DND-41 (cell line): ENCODE measurements at regions not wholly inside any gene's neighbourhood (a gene's known extent, or its start where the extent isn't known, plus 50 kb on each side); places are given as distances from the start of the nearest gene placed in this dataset.

Experiments
- ATAC-seq: fragments of 200-7000 bp; cut with Tn5 transposase; 3 replicates; pipeline ENCODE4 v1.9.1; 2021; ENCODE audit warnings: low read depth; ENCODE audit not compliant: insufficient read depth
- DNase-seq: peaks from one replicate; pipeline ENCODE4 v3.0.0-alpha.2; 2020
- H2AFZ ChIP-seq: 2 replicates; pipeline ENCODE4 v1.6.0; 2012; ENCODE audit warnings: low read depth, low read length
- H3K27ac ChIP-seq: 2 replicates; pipeline ENCODE4 v1.5.1; 2012; ENCODE audit warnings: low read length, inconsistent platforms
- H3K27me3 ChIP-seq: fragments of 200-600 bp; sonication (generic); 2 replicates; pipeline ENCODE4 v1.6.0; 2012; ENCODE audit warnings: low read length, mild to moderate bottlenecking, inconsistent platforms; ENCODE audit not compliant: insufficient read depth, poor library complexity
- H3K36me3 ChIP-seq: 2 replicates; pipeline ENCODE4 v1.5.1; 2012; ENCODE audit warnings: low read length, inconsistent platforms; ENCODE audit not compliant: insufficient read depth
- H3K4me1 ChIP-seq: 2 replicates; pipeline ENCODE4 v1.5.1; 2012; ENCODE audit warnings: mild to moderate bottlenecking, low read length; ENCODE audit not compliant: insufficient read depth
- H3K4me2 ChIP-seq: 2 replicates; pipeline ENCODE4 v1.6.0; 2012; ENCODE audit warnings: mild to moderate bottlenecking, moderate library complexity, low read length, inconsistent platforms; ENCODE audit not compliant: insufficient read depth
- H3K4me3 ChIP-seq, 2 experiments: fragments of 200-600 bp in 1 of 2; shearing (Covaris generic) in 1 of 2; 2 replicates each; pipeline ENCODE4 v1.5.1; 2012 to 2016; ENCODE audit warnings: inconsistent platforms in 2 of 2, low read length in 2 of 2, mild to moderate bottlenecking in 2 of 2, low read depth in 1 of 2, moderate library complexity in 1 of 2
- H3K79me2 ChIP-seq: 2 replicates; pipeline ENCODE4 v1.6.0; 2012; ENCODE audit warnings: low read length, inconsistent platforms; ENCODE audit not compliant: insufficient read depth
- H3K9ac ChIP-seq: 2 replicates; pipeline ENCODE4 v1.6.0; 2012; ENCODE audit warnings: low read depth, mild to moderate bottlenecking, inconsistent platforms, low read length, moderate library complexity
- H3K9me3 ChIP-seq: 2 replicates; pipeline ENCODE4 v1.5.1; 2012; ENCODE audit warnings: low read length, moderate library complexity, mild to moderate bottlenecking, inconsistent platforms; ENCODE audit not compliant: insufficient read depth, severe bottlenecking
- H4K20me1 ChIP-seq: 2 replicates; pipeline ENCODE4 v1.6.0; 2012; ENCODE audit warnings: low read length; ENCODE audit not compliant: insufficient read depth
- CTCF ChIP-seq: IDR thresholded peaks from 2 replicates; pipeline ENCODE4 v1.5.1; 2012; ENCODE audit warnings: borderline replicate concordance, low read length, moderate library complexity, mild to moderate bottlenecking; ENCODE audit not compliant: poor library complexity, severe bottlenecking; ENCODE audit errors: extremely low read depth
- EZH2 ChIP-seq: IDR thresholded peaks from 3 replicates; pipeline ENCODE4 v1.6.1; 2012; ENCODE audit warnings: borderline replicate concordance, low read depth, mild to moderate bottlenecking, moderate library complexity, low read length, inconsistent platforms; ENCODE audit not compliant: severe bottlenecking

- H3K9me3 ChIP-seq: no peaks in the 10 kb centered on the region
- no peak overlapping the region for H3K27ac ChIP-seq
- no peak for DNase-seq
- H3K4me3 ChIP-seq: no peak overlapping the region
- no peaks in the 10 kb centered on the region for H3K79me2 ChIP-seq
- H3K27me3 ChIP-seq: no peaks in the 10 kb centered on the region
- no peak overlapping the region for H3K9ac ChIP-seq
- no peaks in the 10 kb centered on the region for H3K36me3 ChIP-seq
- no peaks in the 10 kb centered on the region for H3K4me1 ChIP-seq
- TF ChIP-seq EZH2 (no peak), CTCF (no peak)
- no peak for ATAC-seq
- no peaks in the 10 kb centered on the region for H4K20me1 ChIP-seq
- no peak overlapping the region for H2AFZ ChIP-seq
- H3K4me2 ChIP-seq: no peak overlapping the region
These were observed 396.5 kb upstream of the SOX9 start for GRCh38 chr17:71724339-71724738.

GRCh38 chr17:71725811-71726210 lies 395.0 kb upstream of the SOX9 start:
- Histone ChIP-seq H4K20me1 (no peaks in the 10 kb centered on the region), H3K9ac (no peak overlapping the region), H3K4me1 (no peaks in the 10 kb centered on the region), H2AFZ (no peak overlapping the region), H3K79me2 (no peaks in the 10 kb centered on the region), H3K4me3 (no peak overlapping the region), H3K9me3 (no peaks in the 10 kb centered on the region), H3K27ac (no peak overlapping the region), H3K27me3 (no peaks in the 10 kb centered on the region), H3K36me3 (no peaks in the 10 kb centered on the region), H3K4me2 (no peak overlapping the region)
- DNase-seq (no peak), ATAC-seq (no peak)
- TF ChIP-seq CTCF: no peak
- TF ChIP-seq EZH2: no peak

- no peak overlapping the region for H3K27ac ChIP-seq
- TF ChIP-seq CTCF (no peak), EZH2 (no peak)
- DNase-seq (no peak), ATAC-seq (no peak)
- H3K27me3 ChIP-seq: no peaks in the 10 kb centered on the region
- H3K4me2 ChIP-seq: no peak overlapping the region
- no peak overlapping the region for H3K9ac ChIP-seq
- H3K9me3 ChIP-seq: no peaks in the 10 kb centered on the region
- H2AFZ ChIP-seq: no peak overlapping the region
- no peaks in the 10 kb centered on the region for H3K79me2 ChIP-seq
- H3K4me1 ChIP-seq: no peaks in the 10 kb centered on the region
- no peaks in the 10 kb centered on the region for H4K20me1 ChIP-seq
- no peaks in the 10 kb centered on the region for H3K36me3 ChIP-seq
- no peak overlapping the region for H3K4me3 ChIP-seq
These were observed 394.5 kb upstream of the SOX9 start for GRCh38 chr17:71726341-71726740.

GRCh38 chr17:71727292-71727691 lies 393.5 kb upstream of the SOX9 start:
- no peak overlapping the region for H3K9ac ChIP-seq
- ATAC-seq (no peak), DNase-seq (no peak)
- H4K20me1 ChIP-seq: no peaks in the 10 kb centered on the region
- no peak overlapping the region for H3K4me3 ChIP-seq
- H3K9me3 ChIP-seq: no peaks in the 10 kb centered on the region
- H3K79me2 ChIP-seq: no peaks in the 10 kb centered on the region
- no peak overlapping the region for H2AFZ ChIP-seq
- H3K4me2 ChIP-seq: no peak overlapping the region
- H3K27ac ChIP-seq: no peak overlapping the region
- TF ChIP-seq EZH2 (no peak), CTCF (no peak)
- H3K4me1 ChIP-seq: no peaks in the 10 kb centered on the region
- no peaks in the 10 kb centered on the region for H3K27me3 ChIP-seq
- no peaks in the 10 kb centered on the region for H3K36me3 ChIP-seq
